ENCODE measurements at regions not wholly inside any gene's neighbourhood (a gene's known extent, or its start where the extent isn't known, plus 50 kb on each side); places are given as distances from the start of the nearest gene placed in this dataset.

- TF ChIP-seq JUN (CRISPR knock-in tag; IDR thresholded peaks at IDR 0.05) (no peak), HMGXB4 (CRISPR knock-in tag; IDR thresholded peaks at IDR 0.05) (no peak), CTCF (IDR thresholded peaks at IDR 0.05) (no peak), FOXJ3 (CRISPR knock-in tag; IDR thresholded peaks at IDR 0.05; ENCODE audit: borderline replicate concordance) (no peak), ATF2 (CRISPR knock-in tag; IDR thresholded peaks at IDR 0.05; ENCODE audit: borderline replicate concordance, low read depth) (no peak), HMGA2 (CRISPR knock-in tag; IDR thresholded peaks at IDR 0.05) (no peak), GTF2I (CRISPR knock-in tag; conservative IDR thresholded peaks at IDR 0.05) (no peak)
- TF ChIP-seq, protein P1, sequence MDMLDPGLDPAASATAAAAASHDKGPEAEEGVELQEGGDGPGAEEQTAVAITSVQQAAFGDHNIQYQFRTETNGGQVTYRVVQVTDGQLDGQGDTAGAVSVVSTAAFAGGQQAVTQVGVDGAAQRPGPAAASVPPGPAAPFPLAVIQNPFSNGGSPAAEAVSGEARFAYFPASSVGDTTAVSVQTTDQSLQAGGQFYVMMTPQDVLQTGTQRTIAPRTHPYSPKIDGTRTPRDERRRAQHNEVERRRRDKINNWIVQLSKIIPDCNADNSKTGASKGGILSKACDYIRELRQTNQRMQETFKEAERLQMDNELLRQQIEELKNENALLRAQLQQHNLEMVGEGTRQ (CRISPR knock-in tag; IDR thresholded peaks at IDR 0.05), result no peak
- TF ChIP-seq, protein P2, sequence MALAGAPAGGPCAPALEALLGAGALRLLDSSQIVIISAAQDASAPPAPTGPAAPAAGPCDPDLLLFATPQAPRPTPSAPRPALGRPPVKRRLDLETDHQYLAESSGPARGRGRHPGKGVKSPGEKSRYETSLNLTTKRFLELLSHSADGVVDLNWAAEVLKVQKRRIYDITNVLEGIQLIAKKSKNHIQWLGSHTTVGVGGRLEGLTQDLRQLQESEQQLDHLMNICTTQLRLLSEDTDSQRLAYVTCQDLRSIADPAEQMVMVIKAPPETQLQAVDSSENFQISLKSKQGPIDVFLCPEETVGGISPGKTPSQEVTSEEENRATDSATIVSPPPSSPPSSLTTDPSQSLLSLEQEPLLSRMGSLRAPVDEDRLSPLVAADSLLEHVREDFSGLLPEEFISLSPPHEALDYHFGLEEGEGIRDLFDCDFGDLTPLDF (CRISPR knock-in tag; IDR thresholded peaks at IDR 0.05), result no peak
Measured at GRCh38 chr4:74665876-74666275, 128.4 kb downstream of the BTC start.
